ENCODE measurements at regions not wholly inside any gene's neighbourhood (a gene's known extent, or its start where the extent isn't known, plus 50 kb on each side); places are given as distances from the start of the nearest gene placed in this dataset.

DNA sequence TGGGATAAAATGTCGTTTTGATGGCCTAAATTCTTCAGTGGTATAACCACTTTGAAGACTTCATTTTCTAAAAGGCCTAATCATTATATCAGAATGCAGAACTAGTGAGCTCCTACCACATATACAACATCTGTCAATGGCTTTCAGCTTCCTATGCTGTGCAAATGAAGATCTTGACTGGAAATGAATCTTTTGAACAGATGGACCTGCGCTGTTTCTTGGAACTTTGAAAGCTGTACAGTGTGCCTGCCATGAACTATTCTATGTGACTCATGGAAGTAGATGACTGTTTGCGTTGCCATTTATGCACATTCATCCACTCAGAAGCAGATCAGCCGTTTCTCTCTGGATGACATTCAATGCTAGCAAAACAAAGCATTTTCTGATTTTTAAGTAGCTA, 542.2 kb upstream of the USP15 start:
- TF ChIP-seq, protein P1, sequence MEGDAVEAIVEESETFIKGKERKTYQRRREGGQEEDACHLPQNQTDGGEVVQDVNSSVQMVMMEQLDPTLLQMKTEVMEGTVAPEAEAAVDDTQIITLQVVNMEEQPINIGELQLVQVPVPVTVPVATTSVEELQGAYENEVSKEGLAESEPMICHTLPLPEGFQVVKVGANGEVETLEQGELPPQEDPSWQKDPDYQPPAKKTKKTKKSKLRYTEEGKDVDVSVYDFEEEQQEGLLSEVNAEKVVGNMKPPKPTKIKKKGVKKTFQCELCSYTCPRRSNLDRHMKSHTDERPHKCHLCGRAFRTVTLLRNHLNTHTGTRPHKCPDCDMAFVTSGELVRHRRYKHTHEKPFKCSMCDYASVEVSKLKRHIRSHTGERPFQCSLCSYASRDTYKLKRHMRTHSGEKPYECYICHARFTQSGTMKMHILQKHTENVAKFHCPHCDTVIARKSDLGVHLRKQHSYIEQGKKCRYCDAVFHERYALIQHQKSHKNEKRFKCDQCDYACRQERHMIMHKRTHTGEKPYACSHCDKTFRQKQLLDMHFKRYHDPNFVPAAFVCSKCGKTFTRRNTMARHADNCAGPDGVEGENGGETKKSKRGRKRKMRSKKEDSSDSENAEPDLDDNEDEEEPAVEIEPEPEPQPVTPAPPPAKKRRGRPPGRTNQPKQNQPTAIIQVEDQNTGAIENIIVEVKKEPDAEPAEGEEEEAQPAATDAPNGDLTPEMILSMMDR (optimal IDR thresholded peaks at IDR 0.05 in 1 of 3, IDR thresholded peaks at IDR 0.05 in 1 of 3, conservative IDR thresholded peaks at IDR 0.05 in 1 of 3; ENCODE audit: extremely low read depth in 1 of 3, insufficient read depth in 2 of 3, low read length in 3 of 3) = no peak
- TF ChIP-seq EZH2 (IDR thresholded peaks at IDR 0.05; ENCODE audit: low read length) = no peak
